ENCODE measurements at regions not wholly inside any gene's neighbourhood (a gene's known extent, or its start where the extent isn't known, plus 50 kb on each side); places are given as distances from the start of the nearest gene placed in this dataset.

GRCh38 chr4:31370866-31371465 lies 650.8 kb downstream of the PCDH7 start:
- no peaks in the 10 kb centered on the region for H3K9me3 ChIP-seq (ENCODE audit: control insufficient read depth in 2 of 3, insufficient read depth in 1 of 3, low read length in 3 of 3)
- H3K36me3 ChIP-seq (ENCODE audit: control insufficient read depth in 2 of 3, insufficient read depth in 3 of 3, low read length in 3 of 3): no peaks in the 10 kb centered on the region
- peak in 2 of 5 donors; percentile 68 to 75 for DNase-seq
- no peak overlapping the region for H3K4me3 ChIP-seq (ENCODE audit: low read length in 3 of 3)
- H3K9ac ChIP-seq (ENCODE audit: low read length in 3 of 3): no peak overlapping the region
- peak; percentile 59 for TF ChIP-seq CTCF (IDR thresholded peaks at IDR 0.05; ENCODE audit: borderline replicate concordance, extremely low read depth, insufficient read depth)
- FAIRE-seq: peak; percentile 46
- intact Hi-C loops (cut with DNase I): no loop called here
- no peak overlapping the region for H3K27ac ChIP-seq (ENCODE audit: low read depth in 2 of 2, low read length in 2 of 2)
- H3K4me1 ChIP-seq (ENCODE audit: control insufficient read depth in 2 of 3, insufficient read depth in 2 of 3, low read depth in 1 of 3, low read length in 3 of 3): no peaks in the 10 kb centered on the region
- no peaks in the 10 kb centered on the region for H3K27me3 ChIP-seq (ENCODE audit: control insufficient read depth, insufficient read depth, low read length)

GRCh38 chr4:31374256-31374960 lies 654.2 kb downstream of the PCDH7 start:
- no peak for TF ChIP-seq CTCF (IDR thresholded peaks at IDR 0.05; ENCODE audit: borderline replicate concordance, extremely low read depth, insufficient read depth)

GRCh38 chr4:31375936-31376335 lies 655.8 kb downstream of the PCDH7 start:
- no peak overlapping the region for H3K9ac ChIP-seq (ENCODE audit: low read length in 3 of 3)
- H3K4me3 ChIP-seq (ENCODE audit: low read length in 3 of 3): no peak overlapping the region
- FAIRE-seq (no peak), DNase-seq (peak in 1 of 5 donors; percentile 12)
- intact Hi-C loops (cut with DNase I): no loop called here
- H3K4me1 ChIP-seq (ENCODE audit: control insufficient read depth in 2 of 3, insufficient read depth in 2 of 3, low read depth in 1 of 3, low read length in 3 of 3): no peaks in the 10 kb centered on the region
- no peaks in the 10 kb centered on the region for H3K9me3 ChIP-seq (ENCODE audit: control insufficient read depth in 2 of 3, insufficient read depth in 1 of 3, low read length in 3 of 3)
- H3K27ac ChIP-seq (ENCODE audit: low read depth in 2 of 2, low read length in 2 of 2): no peak overlapping the region
- no peak for TF ChIP-seq CTCF (IDR thresholded peaks at IDR 0.05; ENCODE audit: borderline replicate concordance, extremely low read depth, insufficient read depth)
- no peaks in the 10 kb centered on the region for H3K27me3 ChIP-seq (ENCODE audit: control insufficient read depth, insufficient read depth, low read length)
- no peaks in the 10 kb centered on the region for H3K36me3 ChIP-seq (ENCODE audit: control insufficient read depth in 2 of 3, insufficient read depth in 3 of 3, low read length in 3 of 3)

More at GRCh38 chr4:31374256-31374960, 654.2 kb downstream of the PCDH7 start:
- no peaks in the 10 kb centered on the region for H3K36me3 ChIP-seq (ENCODE audit: control insufficient read depth in 2 of 3, insufficient read depth in 3 of 3, low read length in 3 of 3)
- intact Hi-C loops (cut with DNase I): no loop called here
- H3K9me3 ChIP-seq (ENCODE audit: control insufficient read depth in 2 of 3, insufficient read depth in 1 of 3, low read length in 3 of 3): no peaks in the 10 kb centered on the region
- H3K4me1 ChIP-seq (ENCODE audit: control insufficient read depth in 2 of 3, insufficient read depth in 2 of 3, low read depth in 1 of 3, low read length in 3 of 3): no peaks in the 10 kb centered on the region
- DNase-seq (peak in 2 of 5 donors; percentile 14 to 53), FAIRE-seq (no peak)
- no peak overlapping the region for H3K9ac ChIP-seq (ENCODE audit: low read length in 3 of 3)
- no peaks in the 10 kb centered on the region for H3K27me3 ChIP-seq (ENCODE audit: control insufficient read depth, insufficient read depth, low read length)
- H3K4me3 ChIP-seq (ENCODE audit: low read length in 3 of 3): no peak overlapping the region
- H3K27ac ChIP-seq (ENCODE audit: low read depth in 2 of 2, low read length in 2 of 2): no peak overlapping the region

Measured in kidney (tissue), 13 donors.